GF-D8 (cell line): ENCODE measurements at regions not wholly inside any gene's neighbourhood (a gene's known extent, or its start where the extent isn't known, plus 50 kb on each side); places are given as distances from the start of the nearest gene placed in this dataset.
"Not testable (repeated sequence)": the region's sequence is repeated elsewhere in the genome, so short reads cannot be mapped to it uniquely, and the experiment has no call there.

Source experiments
- DNase-seq: peaks from one replicate; lab custom pipeline; 2025; lab: John Stamatoyannopoulos, UW

DNA sequence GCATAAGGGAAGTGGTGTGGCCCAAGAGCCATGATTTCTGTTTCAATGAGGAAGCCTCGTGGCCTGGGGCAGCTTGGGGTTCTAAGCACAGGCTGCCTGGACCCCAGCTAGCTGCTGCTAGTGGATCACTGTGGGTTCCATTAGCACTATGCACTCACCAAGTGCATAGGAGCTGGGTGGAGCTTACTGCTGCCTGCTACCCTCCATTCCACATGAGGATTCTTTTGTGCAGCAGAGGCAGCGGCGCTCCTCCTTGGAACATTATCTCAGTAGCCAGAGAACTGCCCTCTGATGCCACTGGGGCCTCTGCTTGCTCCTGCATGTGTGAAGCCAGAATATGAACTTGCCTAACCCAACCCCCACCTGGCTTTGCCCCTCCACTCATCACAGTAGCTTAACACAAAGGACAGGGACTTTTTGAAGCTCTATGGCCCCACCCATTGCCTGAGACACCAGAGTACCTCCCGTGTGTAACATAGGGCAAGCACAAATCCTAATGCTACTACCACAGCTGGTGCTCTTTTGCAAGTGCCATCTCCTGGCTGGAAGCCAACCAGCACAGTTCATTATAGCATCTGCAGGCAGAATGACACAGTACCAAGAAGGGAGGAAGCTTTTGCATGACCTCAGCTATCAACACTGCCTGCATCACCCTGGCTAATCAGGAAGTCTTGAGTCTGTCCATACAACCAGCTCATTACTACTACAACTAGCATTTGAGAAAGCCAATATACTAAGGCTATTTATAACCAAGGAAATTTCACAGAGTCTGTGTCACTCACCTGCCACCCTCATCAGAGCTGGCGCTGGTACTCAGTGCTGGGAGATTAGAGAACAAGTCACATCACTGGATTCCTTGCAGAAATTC lies 297.0 kb upstream of the GULP1 start:
- DNase-seq, result no peak

DNA sequence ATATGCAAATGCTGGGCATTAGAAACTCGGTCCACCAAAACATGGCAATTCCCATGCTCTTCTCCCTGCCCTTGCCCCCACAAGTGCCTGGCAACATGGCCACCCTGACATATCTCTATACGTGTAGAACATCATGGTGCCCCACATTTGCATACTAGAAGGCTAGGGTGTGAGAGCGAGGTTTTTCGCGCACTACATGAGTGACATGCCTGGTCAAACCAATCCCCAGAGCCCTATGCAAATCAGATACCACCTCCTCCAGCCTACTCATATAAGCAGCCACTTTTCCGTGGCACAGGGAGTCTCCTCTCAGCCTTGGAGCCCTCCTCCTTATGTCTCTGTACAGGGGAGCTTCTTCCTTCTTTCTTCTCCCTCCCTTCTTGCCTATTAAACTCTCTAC lies 296.1 kb upstream of the GULP1 start:
- DNase-seq, result no peak

DNA sequence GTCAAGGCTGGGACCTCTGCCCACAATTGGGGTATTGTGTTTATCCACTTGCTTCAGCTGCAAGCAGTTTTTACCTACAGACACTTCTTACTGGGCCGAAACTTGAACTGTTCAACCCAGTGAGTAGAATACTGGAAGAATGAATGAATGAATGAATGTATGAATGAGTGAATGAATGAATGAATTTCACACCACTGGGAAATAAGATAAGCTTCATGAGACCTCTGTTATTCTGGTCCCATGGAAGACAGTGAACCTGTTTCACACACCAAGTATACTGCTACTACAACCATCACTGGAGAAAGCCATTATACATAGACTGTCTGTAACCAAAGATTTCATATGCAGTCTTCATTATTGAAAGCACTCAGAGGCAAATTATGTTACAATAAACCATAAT lies 295.0 kb upstream of the GULP1 start:
- DNase-seq, result no peak

DNA sequence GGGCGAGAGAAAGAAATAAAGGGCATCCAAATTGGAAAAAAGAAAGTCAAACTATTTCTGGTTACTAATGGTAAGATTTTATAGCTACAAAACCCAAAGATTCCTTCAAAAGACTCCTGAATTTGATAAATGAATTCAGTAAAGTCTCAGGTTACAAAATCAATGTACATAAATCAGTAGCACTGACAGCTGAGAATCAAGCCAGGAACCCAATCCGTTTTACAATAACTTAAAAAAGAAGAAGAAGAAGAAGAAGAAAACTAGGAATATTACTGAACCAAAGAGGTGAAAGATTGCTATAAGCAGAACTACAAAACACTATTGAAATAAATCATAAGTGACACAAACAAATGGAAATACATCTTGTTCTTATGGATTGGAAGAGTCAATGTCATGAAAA lies 291.5 kb upstream of the GULP1 start:
- DNase-seq, result no peak

DNA sequence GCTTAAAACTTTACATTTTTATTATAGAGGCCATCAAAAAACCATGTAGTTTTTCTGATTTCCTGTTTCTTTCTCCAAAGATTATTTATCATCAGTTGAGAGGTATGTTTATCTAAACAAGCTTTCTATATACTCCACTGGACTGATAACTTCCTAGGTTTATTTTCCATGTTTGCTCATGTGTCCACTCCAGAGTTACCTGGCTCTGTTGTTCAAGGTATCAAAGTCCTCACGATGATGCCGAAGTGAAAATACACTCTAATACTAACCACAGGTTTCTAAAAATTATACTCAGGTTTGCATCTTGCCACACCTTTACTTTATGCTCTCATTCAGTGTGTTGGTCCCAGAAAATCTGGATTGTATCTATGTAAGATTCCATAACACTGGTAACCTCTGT lies 287.9 kb upstream of the GULP1 start:
- no peak for DNase-seq

DNA sequence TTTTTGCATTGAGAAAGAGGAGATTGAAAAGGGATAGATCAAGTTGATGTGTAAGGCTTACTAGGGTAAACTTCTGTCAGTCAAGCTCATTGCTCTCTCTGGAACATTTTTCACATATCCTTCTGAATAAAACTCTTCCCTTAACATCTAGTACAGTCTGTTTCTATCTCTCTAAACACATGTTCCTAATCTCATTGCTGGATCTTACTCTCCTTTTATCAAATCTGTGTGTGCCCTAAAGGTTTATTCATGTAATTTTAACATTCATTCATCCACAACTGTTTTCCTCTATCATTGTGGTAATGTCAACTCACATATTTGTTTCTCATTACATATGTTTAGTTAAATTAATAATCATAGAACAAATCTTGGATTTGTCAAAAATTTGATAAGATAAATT lies 277.9 kb upstream of the GULP1 start:
- DNase-seq, result no peak

DNA sequence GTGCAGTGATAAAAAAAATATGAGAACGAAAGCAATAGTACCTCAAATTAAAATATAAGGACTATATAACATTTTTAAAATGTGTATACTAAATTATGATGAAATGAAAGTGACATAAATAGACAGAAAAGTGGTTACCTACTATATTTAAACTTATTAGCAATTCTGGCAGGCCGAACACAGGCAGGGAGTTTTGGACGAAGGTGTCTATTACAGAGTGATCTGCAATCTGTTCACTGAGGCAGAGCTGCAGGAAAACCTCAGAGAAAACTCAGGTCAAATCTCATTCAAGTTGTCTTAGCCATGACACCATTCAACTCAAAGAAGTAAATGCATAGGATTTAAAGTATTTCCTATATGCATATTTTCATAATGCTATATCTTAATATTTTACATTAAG lies 274.8 kb upstream of the GULP1 start:
- DNase-seq, result no peak

DNA sequence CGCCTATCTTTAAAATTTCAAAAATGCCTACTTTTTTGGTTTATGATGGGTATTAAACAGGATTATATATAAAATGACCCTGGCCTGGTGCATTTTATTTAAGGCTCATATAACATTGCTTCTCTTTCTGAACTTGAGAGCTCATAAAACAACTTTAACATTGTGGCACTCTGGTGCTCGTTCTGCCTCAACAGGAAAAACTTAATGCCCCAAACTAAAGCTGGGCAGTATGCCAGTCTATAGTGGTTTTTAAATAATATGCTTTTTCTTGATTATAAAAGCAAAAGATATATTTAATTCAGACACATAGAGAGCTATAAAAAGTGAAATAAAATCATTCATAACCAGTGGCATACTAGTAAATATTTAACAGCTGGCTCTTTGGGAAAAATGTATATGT lies 269.3 kb upstream of the GULP1 start:
- DNase-seq, result no peak

DNA sequence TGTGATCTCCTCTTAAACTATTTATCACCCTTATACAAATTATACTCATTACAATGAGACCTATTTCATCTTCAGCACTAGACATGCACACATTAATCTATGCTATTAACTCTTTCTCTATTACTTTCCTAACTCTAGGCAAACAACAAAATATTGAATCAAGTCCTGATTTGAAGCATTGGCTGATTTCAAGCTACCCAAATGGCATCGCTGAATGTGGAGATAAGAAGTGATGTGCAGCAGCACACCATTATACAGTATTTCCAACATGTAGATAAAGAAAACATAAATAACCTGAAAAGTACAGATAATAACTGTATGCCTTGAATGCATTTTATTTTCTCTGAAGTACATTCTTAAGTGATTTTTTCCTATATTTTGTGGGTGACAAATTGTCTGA lies 268.6 kb upstream of the GULP1 start:
- no peak for DNase-seq

DNA sequence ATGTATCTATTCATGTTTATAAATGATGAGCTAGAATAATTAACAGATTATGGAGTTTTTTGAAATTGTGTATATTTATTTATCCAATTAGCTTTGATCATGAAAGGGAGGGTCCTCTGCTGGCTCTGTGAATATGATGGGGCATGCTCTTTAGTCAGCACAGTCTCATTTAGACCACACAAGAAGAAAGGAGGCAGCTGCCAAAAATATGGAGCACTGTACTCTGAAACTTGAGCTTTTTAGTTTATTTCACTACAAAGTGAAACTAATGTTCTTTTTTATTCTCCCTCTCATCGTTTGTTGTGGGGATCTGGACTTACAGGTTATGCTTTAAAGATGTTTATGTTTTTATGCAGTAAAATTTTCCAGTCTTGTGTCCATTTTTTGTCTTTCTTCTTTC lies 266.9 kb upstream of the GULP1 start:
- no peak for DNase-seq

DNA sequence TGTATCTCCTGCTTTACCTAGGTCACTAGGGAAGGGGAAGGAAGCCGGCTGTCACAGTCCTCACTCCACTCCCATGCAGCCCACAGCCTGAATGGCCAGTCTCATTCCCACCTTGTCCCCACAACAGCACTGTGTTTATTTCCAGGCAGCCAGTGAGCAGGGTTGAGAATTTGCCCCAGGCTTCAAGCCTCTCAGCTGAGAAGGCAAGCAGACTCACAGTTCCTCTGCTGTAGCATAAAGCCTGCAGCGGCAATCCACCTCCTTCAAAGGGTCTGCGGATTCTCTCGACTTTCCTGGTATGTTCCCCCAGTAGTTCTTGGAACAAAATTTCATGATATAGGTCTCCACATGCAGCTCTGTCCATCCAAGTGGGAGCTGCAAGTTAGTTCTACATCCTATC lies 262.9 kb upstream of the GULP1 start:
- no peak for DNase-seq

DNA sequence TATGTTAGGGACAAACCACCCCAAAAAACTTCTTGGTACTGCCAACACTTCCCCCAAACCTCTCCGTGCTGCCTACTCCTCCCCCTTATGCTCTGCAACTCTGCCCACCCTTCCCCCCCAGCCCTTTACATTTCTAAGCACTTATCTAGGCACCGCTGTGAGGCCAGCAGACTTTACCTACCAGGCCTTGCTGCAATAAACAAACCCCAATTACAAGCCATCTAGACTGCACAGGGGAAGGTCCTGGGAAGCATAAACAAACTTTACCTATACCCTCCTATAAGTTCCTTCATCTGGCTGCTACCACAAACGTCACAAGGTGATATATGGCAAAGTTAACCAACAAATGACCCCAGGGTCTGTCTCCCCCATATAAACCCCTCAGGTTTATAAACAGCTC lies 259.4 kb upstream of the GULP1 start:
- no peak for DNase-seq

DNA sequence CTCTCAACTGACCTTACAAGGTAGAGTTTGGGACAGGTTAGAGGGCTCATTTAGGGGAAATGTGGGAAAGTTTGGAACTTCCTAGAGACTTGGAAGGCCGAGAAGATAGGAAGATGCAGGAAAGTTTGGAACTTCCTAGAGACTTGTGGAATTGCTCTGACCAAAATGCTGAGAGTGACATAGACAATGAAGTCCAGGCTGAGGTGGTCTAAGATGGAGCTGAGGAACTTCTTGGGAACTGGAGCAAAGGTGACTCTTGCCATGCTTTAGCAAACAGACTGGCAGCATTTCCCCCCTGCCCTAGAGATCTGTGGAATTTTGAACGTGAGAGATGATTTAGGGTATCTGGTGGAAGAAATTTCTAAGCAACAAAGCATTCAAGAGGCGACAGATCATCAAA lies 258.9 kb upstream of the GULP1 start:
- no peak for DNase-seq

DNA sequence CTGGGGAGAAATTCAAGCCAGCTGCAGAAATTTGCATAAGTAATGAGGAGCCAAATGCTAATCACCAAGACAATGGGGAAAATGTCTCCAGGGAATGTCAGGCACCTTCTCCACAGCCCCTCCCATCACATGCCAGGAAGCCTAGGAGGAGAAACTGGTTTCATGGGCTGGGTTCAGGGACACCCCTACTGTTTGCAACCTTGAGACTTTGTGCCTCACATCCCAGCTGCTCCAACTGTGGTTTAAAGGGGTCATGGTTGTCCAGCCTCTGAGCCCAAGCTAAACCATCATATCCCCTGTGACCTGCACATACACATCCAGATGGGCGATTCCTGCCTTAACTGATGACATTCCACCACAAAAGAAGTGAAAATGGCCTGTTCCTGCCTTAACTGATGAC lies 258.4 kb upstream of the GULP1 start:
- not testable (repeated sequence) for DNase-seq

DNA sequence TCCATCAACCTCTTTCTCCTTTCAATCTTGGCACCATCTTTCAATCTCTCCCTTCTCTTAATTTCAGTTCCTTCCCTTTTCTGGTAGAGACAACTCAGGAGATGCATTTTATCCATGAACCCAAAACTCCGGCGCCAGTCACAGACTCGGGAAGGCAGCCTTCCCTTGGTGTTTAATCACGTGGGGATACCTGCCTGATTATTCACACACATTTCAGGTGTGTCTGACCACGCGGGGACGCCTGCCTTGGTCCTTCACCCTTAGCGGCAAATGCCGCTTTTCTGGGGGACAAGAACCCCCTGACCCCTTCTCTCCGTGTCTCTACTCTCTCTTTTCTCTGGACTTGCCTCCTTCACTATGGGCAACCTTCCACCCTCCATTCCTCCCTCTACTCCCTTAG lies 257.6 kb upstream of the GULP1 start:
- DNase-seq, result not testable (repeated sequence)

DNA sequence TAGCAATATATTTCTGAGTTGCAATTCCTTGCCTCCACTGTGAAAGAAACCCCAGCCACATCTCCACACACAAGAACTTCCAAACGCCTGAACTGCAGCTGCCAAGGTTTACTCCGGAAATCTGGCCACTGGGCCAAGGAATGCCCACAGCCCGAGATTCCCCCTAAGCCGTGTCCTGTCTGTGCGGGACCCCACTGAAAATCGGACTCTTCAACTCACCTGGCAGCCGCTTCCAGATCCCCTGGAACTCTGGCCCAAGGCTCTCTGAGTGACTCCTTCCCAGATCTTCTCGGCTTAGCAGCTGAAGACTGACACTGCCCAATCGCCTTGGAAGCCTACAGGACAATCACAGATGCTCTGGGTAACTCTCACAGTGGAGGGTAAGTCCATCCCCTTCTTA lies 256.3 kb upstream of the GULP1 start:
- DNase-seq, result not testable (repeated sequence)

DNA sequence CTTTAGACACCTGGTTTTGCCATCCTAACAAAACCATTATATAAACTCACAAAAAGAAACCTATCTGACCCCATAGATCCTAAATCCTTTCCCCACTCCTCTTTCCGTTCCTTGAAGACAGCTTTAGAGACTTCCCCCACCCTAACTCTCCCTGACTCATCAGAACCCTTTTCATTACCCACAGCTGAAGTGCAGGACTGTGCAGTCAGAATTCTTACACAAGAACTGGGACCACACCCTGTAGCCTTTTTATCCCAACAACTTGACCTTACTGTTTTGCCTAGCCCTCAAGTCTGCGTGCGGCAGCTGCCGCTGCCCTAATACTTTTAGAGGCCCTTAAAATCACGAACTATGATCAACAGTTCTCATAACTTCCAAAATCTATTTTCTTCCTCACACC lies 254.9 kb upstream of the GULP1 start:
- not testable (repeated sequence) for DNase-seq

DNA sequence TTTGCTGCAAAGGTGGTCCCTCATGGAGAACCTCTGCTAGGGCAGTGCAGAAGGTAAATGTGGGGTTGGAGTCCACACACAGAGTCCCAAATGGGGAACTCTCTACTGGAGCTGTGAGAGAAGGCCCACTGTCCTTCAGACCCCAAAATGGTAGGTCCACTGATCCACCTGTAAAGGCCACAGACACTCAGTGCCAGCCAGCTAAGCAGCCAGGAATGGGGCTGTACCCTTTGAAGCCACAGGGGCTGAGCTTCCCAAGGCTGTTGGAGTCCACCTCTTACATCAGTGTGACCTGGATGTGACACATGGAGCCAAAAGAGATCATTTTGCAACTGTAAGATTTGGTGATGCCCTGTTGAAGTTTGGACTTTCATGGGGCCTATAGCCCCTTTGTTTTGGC lies 252.4 kb upstream of the GULP1 start:
- no peak for DNase-seq

DNA sequence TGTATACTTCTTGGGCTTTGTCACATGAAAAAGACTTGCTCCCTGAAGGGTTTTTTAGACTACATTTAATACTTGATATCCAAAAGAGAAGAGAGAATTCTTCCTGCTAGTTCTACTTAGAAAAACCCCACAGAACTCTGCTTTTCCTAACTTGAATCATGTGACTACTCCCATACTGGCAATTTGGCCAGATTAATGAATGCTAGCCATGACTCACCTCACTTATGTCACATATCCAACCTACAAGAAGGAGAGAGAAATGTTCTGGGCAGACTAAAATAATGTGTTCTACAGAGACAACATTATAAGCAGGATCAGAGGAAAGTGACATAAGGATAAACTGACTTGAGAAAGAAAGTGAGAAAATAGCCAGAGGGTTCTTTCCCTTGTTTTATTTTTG lies 249.3 kb upstream of the GULP1 start:
- DNase-seq, result no peak

DNA sequence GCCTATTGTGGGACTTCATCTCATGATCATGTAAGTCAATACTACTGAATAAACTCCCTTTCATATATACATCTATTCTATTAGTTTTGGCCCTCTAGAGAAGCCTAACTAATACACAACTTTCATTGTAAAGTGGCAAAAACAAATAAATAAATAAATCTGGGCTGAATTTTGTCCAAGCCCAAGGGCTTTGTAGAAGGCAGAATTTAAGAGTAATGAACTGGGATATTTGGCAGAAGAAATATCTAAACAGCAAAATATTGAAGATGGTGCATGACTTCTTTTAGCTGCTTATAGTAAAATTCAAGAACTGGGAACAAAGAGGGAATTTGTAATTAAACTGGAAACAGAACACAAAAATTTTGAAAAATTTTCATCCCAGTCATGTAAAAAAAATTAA lies 246.7 kb upstream of the GULP1 start:
- DNase-seq, result no peak

DNA sequence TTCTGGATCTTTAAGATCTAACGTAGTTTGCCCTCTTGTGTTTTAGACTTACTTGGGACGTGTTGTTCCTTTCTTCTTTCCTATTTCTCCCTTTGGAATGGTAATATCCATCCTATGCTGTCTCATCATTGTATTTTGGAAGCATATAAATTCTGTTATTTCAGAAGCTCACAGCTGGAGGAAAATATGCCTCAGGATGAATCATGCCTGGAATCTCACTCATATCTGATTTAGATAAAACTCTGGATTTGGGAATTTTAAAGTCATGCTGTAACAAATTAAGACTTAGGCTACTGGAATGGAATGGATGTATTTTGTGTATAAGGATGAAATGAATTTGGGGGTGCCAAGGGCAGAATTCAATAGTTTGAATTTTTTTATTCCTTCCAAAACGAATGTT lies 245.2 kb upstream of the GULP1 start:
- DNase-seq, result no peak

DNA sequence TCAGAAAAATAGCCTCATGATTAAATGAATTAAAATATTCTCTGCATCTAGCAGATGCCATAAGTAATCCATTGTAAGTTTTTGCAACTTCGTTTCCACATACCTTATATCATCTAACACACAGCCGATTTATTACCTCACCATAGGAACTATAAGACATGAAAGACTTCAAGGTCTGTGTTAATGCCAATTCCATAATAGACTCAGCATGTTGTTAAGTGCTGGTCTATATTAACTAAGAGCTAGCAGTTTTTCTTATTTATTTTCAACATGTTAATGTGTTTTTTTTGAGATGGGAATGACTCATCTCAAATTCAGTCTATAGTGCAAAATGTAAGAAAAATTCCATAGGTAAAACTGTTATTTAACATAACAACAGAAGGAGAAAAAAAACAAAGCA lies 243.9 kb upstream of the GULP1 start:
- DNase-seq, result no peak

DNA sequence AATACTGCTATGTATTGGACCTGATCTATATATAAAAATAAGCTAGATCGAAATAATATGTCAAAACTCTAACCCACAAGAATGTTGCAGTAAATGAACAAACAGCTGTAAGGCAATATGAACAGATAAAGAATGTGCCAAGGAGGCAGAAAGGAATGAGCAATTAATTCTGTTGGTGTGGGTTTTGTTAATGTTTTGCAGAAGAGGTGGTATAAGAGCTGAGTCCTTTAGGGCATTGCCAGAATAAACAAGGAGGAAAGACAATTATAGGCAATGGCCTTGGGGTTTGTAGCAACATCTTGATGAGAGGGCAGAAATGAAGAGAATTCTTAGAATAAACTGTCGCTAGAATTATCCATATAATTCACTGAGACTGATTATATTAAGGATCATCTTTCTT lies 240.9 kb upstream of the GULP1 start:
- DNase-seq, result no peak

DNA sequence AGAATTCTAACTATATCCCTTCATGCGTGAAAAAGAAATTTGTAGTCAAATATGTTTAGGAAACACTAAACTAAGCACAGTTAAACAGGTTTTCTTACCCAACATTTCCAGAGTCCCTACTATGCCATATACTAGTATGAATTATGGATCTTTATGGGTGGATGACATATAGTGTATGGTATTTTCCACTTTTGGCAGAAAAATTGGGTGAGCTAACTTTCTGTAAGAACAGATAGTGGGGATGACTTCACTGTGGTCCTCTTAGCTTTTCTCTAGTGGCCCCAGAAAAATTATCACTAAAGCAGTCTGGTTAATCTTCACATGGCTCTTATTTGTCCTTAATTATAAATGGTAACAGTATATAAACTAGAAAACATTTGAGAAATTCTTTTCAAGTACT lies 240.0 kb upstream of the GULP1 start:
- no peak for DNase-seq
